A549 (cell line): ENCODE measurements at regions not wholly inside any gene's neighbourhood (a gene's known extent, or its start where the extent isn't known, plus 50 kb on each side); places are given as distances from the start of the nearest gene placed in this dataset.

Experiments used
- ATAC-seq, 2 experiments: fragments of 200-7000 bp in 1 of 2; fragments of >200 bp in 1 of 2; cut with Nextera tagmentation in 1 of 2; cut with Tn5 transposase in 1 of 2; 3 replicates each; pipeline versions ENCODE4 v1.8.0 to v1.9.1; 2018 to 2020; ENCODE audit warnings: mild to moderate bottlenecking in 1 of 2, moderate library complexity in 1 of 2
- CTCF ChIA-PET: fragments of 300-600 bp; sonication (Branson Sonifier 250); formaldehyde crosslinking; extraction: SDS; loops from one replicate; lab custom pipeline; 2021; ENCODE audit warnings: antibody characterized with exemption, inconsistent platforms; lab: Yijun Ruan, JAX
- POLR2A ChIA-PET: fragments of 350-600 bp; formaldehyde crosslinking; extraction: SDS; loops from one replicate; lab custom pipeline; 2021; ENCODE audit warnings: antibody characterized with exemption, inconsistent platforms; lab: Yijun Ruan, JAX
- DNase-seq, 2 experiments: peaks; one replicate each; pipeline versions ENCODE4 v3.0.0 to v3.0.0-alpha.2; 2011 to 2016; ENCODE audit warnings: low read depth in 1 of 2, low spot score in 1 of 2
- FAIRE-seq: peaks from 2 replicates; lab custom pipeline; 2011; peaks lifted over from hg19 to GRCh38; lab: Jason Lieb, UNC
- H3K27ac ChIP-seq, 2 experiments: fragments of >200 bp; sonication (Bioruptor Twin); formaldehyde crosslinking; 3 replicates each; pipeline ENCODE4 v1.5.1; 2016 to 2017
- H3K4me1 ChIP-seq: fragments of >200 bp; sonication (Bioruptor Twin); formaldehyde crosslinking; 3 replicates; pipeline ENCODE4 v1.6.1; 2016
- H3K4me2 ChIP-seq: fragments of >200 bp; sonication (Bioruptor Twin); formaldehyde crosslinking; 3 replicates; pipeline ENCODE4 v1.6.1; 2016
- H3K4me3 ChIP-seq: fragments of >200 bp; sonication (Bioruptor Twin); formaldehyde crosslinking; 3 replicates; pipeline ENCODE4 v1.5.1; 2016
- H3K9me3 ChIP-seq: fragments of >200 bp; sonication (Bioruptor Twin); formaldehyde crosslinking; 3 replicates; pipeline ENCODE4 v1.6.1; 2016
- BHLHE40 ChIP-seq: IDR thresholded peaks from 2 replicates; pipeline ENCODE4 v1.6.1; 2012; ENCODE audit warnings: low read depth, low read length, inconsistent platforms
- CBX8 ChIP-seq: fragments of 200-600 bp; sonication (generic); IDR thresholded peaks from 2 replicates; pipeline ENCODE4 v1.6.1; 2016
- CHD2 ChIP-seq: fragments of 150-350 bp; IDR thresholded peaks from 2 replicates; pipeline ENCODE4 v1.6.1; 2014; ENCODE audit warnings: low read length; ENCODE audit not compliant: partially characterized antibody
- CTCF ChIP-seq: fragments of >200 bp; sonication (Bioruptor Twin); formaldehyde crosslinking; IDR thresholded peaks from 3 replicates; pipeline ENCODE4 v1.5.1; 2016
- EHMT2 ChIP-seq: fragments of 200-600 bp; sonication (generic); IDR thresholded peaks from 2 replicates; pipeline ENCODE4 v1.6.1; 2016; ENCODE audit warnings: antibody characterized with exemption, low read depth, mild to moderate bottlenecking, moderate library complexity
- ESRRA ChIP-seq: fragments of 150-350 bp; IDR thresholded peaks from 2 replicates; pipeline ENCODE4 v1.6.1; 2014; ENCODE audit warnings: mild to moderate bottlenecking, low read length, borderline replicate concordance
- FOSB ChIP-seq: fragments of 250-450 bp; sonication (Bioruptor Pico); IDR thresholded peaks from 2 replicates; pipeline ENCODE4 v1.5.0; 2020; ENCODE audit warnings: mild to moderate bottlenecking, moderate library complexity
- GATA3 ChIP-seq: IDR thresholded peaks from 2 replicates; pipeline ENCODE4 v1.6.1; 2012; ENCODE audit warnings: borderline replicate concordance
- JUN ChIP-seq, 2 experiments: fragments of >200 bp; sonication (Bioruptor Twin); formaldehyde crosslinking; IDR thresholded peaks; 2 replicates in 1 of 2; 3 replicates in 1 of 2; pipeline ENCODE4 v1.6.1; 2016 to 2017
- JUNB ChIP-seq: fragments of >200 bp; sonication (Bioruptor Twin); formaldehyde crosslinking; IDR thresholded peaks from 2 replicates; pipeline ENCODE4 v1.6.1; 2016
- KDM5A ChIP-seq: fragments of 200-600 bp; sonication (generic); IDR thresholded peaks from 2 replicates; pipeline ENCODE4 v1.6.1; 2016; ENCODE audit warnings: antibody characterized with exemption, mild to moderate bottlenecking
- MYC ChIP-seq: IDR thresholded peaks from 2 replicates; pipeline ENCODE4 v1.6.1; 2012; ENCODE audit warnings: mild to moderate bottlenecking, inconsistent platforms, low read length, improper control_type of control experiment, borderline replicate concordance
- NR3C1 ChIP-seq: fragments of >200 bp; sonication (Bioruptor Twin); formaldehyde crosslinking; IDR thresholded peaks from 3 replicates; pipeline ENCODE4 v1.6.1; 2017
- PHF8 ChIP-seq: fragments of 200-600 bp; sonication (generic); IDR thresholded peaks from 2 replicates; pipeline ENCODE4 v1.6.1; 2016; ENCODE audit warnings: low read depth, mild to moderate bottlenecking, antibody characterized with exemption, moderate library complexity, borderline replicate concordance
- POLR2AphosphoS2 ChIP-seq: conservative IDR thresholded peaks from 2 replicates; pipeline ENCODE4 v1.6.1; 2012; ENCODE audit warnings: low read length, improper control_type of control experiment, inconsistent platforms
- USF2 ChIP-seq: fragments of 450-650 bp; IDR thresholded peaks from 2 replicates; pipeline ENCODE4 v1.6.1; 2014; ENCODE audit warnings: antibody characterized with exemption
- ZNF302 ChIP-seq: fragments of 250-450 bp; sonication (Bioruptor Pico); IDR thresholded peaks from 2 replicates; pipeline ENCODE4 v1.9.0; 2021; ENCODE audit warnings: inconsistent platforms, mild to moderate bottlenecking, moderate library complexity
- ZSCAN20 ChIP-seq: fragments of 250-450 bp; sonication (Bioruptor Pico); IDR thresholded peaks from 2 replicates; pipeline ENCODE4 v1.8.0; 2022; ENCODE audit warnings: mild to moderate bottlenecking, moderate library complexity
- WGBS: methylation state at CpG from one replicate; pipeline ENCODE4 v1.1.6; 2017; ENCODE audit errors: missing lambda C conversion rate; 5-methylcytosine and 5-hydroxymethylcytosine counted together
- TF ChIP-seq, protein P1 (sequence below): fragments of 200-600 bp; sonication (generic); IDR thresholded peaks from 2 replicates; pipeline ENCODE4 v1.6.1; 2016; ENCODE audit warnings: antibody characterized with exemption, mild to moderate bottlenecking, moderate library complexity
- TF ChIP-seq, protein P2 (sequence below): fragments of >200 bp; sonication (Bioruptor Twin); formaldehyde crosslinking; IDR thresholded peaks from 3 replicates; pipeline ENCODE4 v1.6.1; 2016

DNA sequence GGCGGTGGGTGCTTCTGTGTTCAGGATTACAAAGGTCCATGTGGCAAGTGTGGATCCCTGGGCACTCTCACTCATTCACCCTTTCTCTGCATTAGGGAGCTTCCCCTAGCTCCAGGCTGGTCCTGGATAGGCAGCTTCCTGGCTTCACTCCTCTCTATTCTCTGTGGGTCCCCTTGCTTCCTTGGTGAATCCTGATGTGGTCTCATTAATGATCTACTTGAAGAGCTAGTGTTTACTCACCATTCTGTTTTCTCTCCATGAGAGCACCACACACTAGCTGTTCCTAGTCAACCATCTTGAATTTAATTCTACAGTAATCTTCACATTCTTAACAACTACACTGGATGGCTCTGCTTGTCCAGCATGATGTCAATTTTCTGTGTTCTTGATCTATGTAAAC lies 90.0 kb upstream of the PLPPR1 start:
- no peaks in the 10 kb centered on the region for H3K4me1 ChIP-seq
- ATAC-seq = no peak
- no peak for TF ChIP-seq POLR2AphosphoS2
- no peak for TF ChIP-seq MYC
- no peak for TF ChIP-seq BHLHE40
- TF ChIP-seq CTCF = no peak
- TF ChIP-seq, protein P1, sequence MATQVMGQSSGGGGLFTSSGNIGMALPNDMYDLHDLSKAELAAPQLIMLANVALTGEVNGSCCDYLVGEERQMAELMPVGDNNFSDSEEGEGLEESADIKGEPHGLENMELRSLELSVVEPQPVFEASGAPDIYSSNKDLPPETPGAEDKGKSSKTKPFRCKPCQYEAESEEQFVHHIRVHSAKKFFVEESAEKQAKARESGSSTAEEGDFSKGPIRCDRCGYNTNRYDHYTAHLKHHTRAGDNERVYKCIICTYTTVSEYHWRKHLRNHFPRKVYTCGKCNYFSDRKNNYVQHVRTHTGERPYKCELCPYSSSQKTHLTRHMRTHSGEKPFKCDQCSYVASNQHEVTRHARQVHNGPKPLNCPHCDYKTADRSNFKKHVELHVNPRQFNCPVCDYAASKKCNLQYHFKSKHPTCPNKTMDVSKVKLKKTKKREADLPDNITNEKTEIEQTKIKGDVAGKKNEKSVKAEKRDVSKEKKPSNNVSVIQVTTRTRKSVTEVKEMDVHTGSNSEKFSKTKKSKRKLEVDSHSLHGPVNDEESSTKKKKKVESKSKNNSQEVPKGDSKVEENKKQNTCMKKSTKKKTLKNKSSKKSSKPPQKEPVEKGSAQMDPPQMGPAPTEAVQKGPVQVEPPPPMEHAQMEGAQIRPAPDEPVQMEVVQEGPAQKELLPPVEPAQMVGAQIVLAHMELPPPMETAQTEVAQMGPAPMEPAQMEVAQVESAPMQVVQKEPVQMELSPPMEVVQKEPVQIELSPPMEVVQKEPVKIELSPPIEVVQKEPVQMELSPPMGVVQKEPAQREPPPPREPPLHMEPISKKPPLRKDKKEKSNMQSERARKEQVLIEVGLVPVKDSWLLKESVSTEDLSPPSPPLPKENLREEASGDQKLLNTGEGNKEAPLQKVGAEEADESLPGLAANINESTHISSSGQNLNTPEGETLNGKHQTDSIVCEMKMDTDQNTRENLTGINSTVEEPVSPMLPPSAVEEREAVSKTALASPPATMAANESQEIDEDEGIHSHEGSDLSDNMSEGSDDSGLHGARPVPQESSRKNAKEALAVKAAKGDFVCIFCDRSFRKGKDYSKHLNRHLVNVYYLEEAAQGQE = no peak
- no peak for TF ChIP-seq NR3C1
- TF ChIP-seq CBX8 = no peak
- TF ChIP-seq, protein P2, sequence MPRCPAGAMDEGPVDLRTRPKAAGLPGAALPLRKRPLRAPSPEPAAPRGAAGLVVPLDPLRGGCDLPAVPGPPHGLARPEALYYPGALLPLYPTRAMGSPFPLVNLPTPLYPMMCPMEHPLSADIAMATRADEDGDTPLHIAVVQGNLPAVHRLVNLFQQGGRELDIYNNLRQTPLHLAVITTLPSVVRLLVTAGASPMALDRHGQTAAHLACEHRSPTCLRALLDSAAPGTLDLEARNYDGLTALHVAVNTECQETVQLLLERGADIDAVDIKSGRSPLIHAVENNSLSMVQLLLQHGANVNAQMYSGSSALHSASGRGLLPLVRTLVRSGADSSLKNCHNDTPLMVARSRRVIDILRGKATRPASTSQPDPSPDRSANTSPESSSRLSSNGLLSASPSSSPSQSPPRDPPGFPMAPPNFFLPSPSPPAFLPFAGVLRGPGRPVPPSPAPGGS = no peak
- no peak for TF ChIP-seq ZSCAN20 (CRISPR knock-in tag)
- no peak for TF ChIP-seq JUN (IDR thresholded peaks at IDR 0.05)
- no peak for TF ChIP-seq USF2
- TF ChIP-seq GATA3 = no peak
- TF ChIP-seq JUNB = no peak
- TF ChIP-seq, all 56 proteins: peak for 0
- DNase-seq (no peak), FAIRE-seq (no peak)
- ChIA-PET POLR2A (no interaction called here), CTCF (interaction anchor here (1.1 kb wide), 1 partner anchor 23 kb away, joined by 3 read pairs; no protein-coding TSS in a partner anchor)
- H3K9me3 ChIP-seq = no peaks in the 10 kb centered on the region; the same call in 2 of the 3 replicates
- no peak overlapping the region for H3K4me3 ChIP-seq
- no peak overlapping the region for H3K4me2 ChIP-seq
- WGBS = no CpG with 5 or more reads among the region's 1 CpG
- H3K27ac ChIP-seq = no peak overlapping the region

DNA sequence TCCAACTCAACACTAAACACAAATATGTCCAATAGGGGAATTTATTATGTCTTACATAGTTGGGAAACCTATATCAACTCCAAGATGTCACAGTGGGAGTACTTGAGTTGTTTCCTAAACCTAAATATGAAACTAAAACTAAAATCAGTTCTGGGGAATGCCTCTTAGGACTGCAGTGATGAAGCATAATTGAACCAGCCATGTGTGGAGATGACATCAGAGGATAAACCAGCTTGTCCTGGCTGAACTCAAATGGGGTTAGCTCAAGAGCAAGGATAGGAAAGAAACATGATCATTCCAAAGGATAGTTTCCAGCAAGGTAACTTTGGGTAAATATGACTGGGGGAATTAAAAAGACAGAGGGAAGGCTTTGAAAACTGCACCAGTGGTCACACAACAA lies 88.9 kb upstream of the PLPPR1 start:
- Histone ChIP-seq H3K4me1 (no peaks in the 10 kb centered on the region), H3K4me3 (no peak overlapping the region), H3K27ac (no peak overlapping the region), H3K9me3 (no peaks in the 10 kb centered on the region; the same call in 2 of the 3 replicates), H3K4me2 (no peak overlapping the region)
- CTCF ChIA-PET = no interaction called here
- ATAC-seq (no peak), FAIRE-seq (no peak), DNase-seq (no peak)
- POLR2A ChIA-PET = no interaction called here
- TF ChIP-seq CHD2 (no peak), ZNF302 (CRISPR knock-in tag) (no peak), ESRRA (no peak), KDM5A (no peak), EHMT2 (no peak), POLR2AphosphoS2 (no peak), FOSB (CRISPR knock-in tag) (no peak), PHF8 (no peak)
- TF ChIP-seq, protein P1 = no peak
